ENCODE measurements at regions not wholly inside any gene's neighbourhood (a gene's known extent, or its start where the extent isn't known, plus 50 kb on each side); places are given as distances from the start of the nearest gene placed in this dataset.

GRCh38 chr3:115476472-115476871 is 146.8 kb upstream of the GAP43 start:
- no peak for TF ChIP-seq ZFX (IDR thresholded peaks at IDR 0.05; ENCODE audit: borderline replicate concordance)
- TF ChIP-seq CTCF (IDR thresholded peaks at IDR 0.05), result no peak
- no peak overlapping the region for H3K27ac ChIP-seq

- no peak overlapping the region for H3K27ac ChIP-seq
- no peak for TF ChIP-seq CTCF (IDR thresholded peaks at IDR 0.05)
- TF ChIP-seq ZFX (IDR thresholded peaks at IDR 0.05; ENCODE audit: borderline replicate concordance), result no peak
Observed at GRCh38 chr3:115478359-115478758, 145.0 kb upstream of the GAP43 start.

GRCh38 chr3:115486880-115487279 is 136.4 kb upstream of the GAP43 start:
- TF ChIP-seq CTCF (IDR thresholded peaks at IDR 0.05) (no peak), ZFX (IDR thresholded peaks at IDR 0.05; ENCODE audit: borderline replicate concordance) (no peak)
- H3K27ac ChIP-seq, result no peak overlapping the region

GRCh38 chr3:115487968-115488367 is 135.3 kb upstream of the GAP43 start:
- H3K27ac ChIP-seq, result no peak overlapping the region
- TF ChIP-seq ZFX (IDR thresholded peaks at IDR 0.05; ENCODE audit: borderline replicate concordance) (no peak), CTCF (IDR thresholded peaks at IDR 0.05) (no peak)

- TF ChIP-seq CTCF (IDR thresholded peaks at IDR 0.05), result no peak
- H3K27ac ChIP-seq, result no peak overlapping the region
Observed at GRCh38 chr3:115488409-115488808, 134.9 kb upstream of the GAP43 start.

GRCh38 chr3:115494826-115495225 is 128.5 kb upstream of the GAP43 start:
- H3K27ac ChIP-seq, result no peak overlapping the region
- TF ChIP-seq ZFX (IDR thresholded peaks at IDR 0.05; ENCODE audit: borderline replicate concordance), result no peak

GRCh38 chr3:115498421-115498820 is 124.9 kb upstream of the GAP43 start:
- TF ChIP-seq CTCF (IDR thresholded peaks at IDR 0.05) (no peak), ZFX (IDR thresholded peaks at IDR 0.05; ENCODE audit: borderline replicate concordance) (no peak)
- H3K27ac ChIP-seq, result no peak overlapping the region

- no peak overlapping the region for H3K27ac ChIP-seq
- TF ChIP-seq CTCF (IDR thresholded peaks at IDR 0.05) (no peak), ZFX (IDR thresholded peaks at IDR 0.05; ENCODE audit: borderline replicate concordance) (no peak)
Observed at GRCh38 chr3:115498898-115499297, 124.4 kb upstream of the GAP43 start.
